ENCODE measurements at regions not wholly inside any gene's neighbourhood (a gene's known extent, or its start where the extent isn't known, plus 50 kb on each side); places are given as distances from the start of the nearest gene placed in this dataset.
A peak's percentile ranks its signal among the peaks of the same experiment; 100 is the strongest.

DNA sequence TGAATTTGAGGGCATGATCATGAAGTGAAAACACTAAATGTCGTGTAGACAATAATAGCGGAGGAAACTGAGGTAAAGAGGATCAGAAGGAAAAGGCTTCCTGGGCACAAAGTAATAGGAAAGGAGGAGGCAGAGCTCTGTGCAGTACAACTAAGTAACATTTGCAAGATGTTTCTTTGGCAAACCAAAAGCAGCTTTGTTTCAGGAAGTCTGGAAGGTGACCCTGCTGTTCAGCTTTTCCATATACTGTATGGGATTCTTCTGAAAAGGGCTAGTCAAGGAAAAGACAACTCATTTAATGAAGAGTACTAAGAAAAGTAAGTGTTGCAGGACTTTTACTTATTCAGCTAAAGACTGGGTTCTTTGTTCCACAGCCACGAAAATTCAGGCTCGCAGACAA is 463.1 kb downstream of the PCDH7 start:
- Mint-ChIP-seq H3K4me3 (ENCODE audit: unreplicated experiment) (no peak overlapping the region), H3K9me3 (ENCODE audit: unreplicated experiment) (no peaks in the 10 kb centered on the region), H3K27me3 (ENCODE audit: unreplicated experiment) (no peaks in the 10 kb centered on the region), H3K36me3 (ENCODE audit: low read depth, unreplicated experiment) (no peaks in the 10 kb centered on the region), H3K4me1 (ENCODE audit: unreplicated experiment) (no peaks in the 10 kb centered on the region), H3K27ac (ENCODE audit: unreplicated experiment) (no peak overlapping the region)
- TF ChIP-seq, protein P1, sequence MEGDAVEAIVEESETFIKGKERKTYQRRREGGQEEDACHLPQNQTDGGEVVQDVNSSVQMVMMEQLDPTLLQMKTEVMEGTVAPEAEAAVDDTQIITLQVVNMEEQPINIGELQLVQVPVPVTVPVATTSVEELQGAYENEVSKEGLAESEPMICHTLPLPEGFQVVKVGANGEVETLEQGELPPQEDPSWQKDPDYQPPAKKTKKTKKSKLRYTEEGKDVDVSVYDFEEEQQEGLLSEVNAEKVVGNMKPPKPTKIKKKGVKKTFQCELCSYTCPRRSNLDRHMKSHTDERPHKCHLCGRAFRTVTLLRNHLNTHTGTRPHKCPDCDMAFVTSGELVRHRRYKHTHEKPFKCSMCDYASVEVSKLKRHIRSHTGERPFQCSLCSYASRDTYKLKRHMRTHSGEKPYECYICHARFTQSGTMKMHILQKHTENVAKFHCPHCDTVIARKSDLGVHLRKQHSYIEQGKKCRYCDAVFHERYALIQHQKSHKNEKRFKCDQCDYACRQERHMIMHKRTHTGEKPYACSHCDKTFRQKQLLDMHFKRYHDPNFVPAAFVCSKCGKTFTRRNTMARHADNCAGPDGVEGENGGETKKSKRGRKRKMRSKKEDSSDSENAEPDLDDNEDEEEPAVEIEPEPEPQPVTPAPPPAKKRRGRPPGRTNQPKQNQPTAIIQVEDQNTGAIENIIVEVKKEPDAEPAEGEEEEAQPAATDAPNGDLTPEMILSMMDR (IDR thresholded peaks at IDR 0.05; ENCODE audit: unreplicated experiment), result no peak
- no peak for DNase-seq (ENCODE audit: low spot score)

GRCh38 chr4:31185014-31185585 is 464.9 kb downstream of the PCDH7 start:
- no peaks in the 10 kb centered on the region for H3K36me3 Mint-ChIP-seq (ENCODE audit: low read depth, unreplicated experiment)
- no peaks in the 10 kb centered on the region for H3K9me3 Mint-ChIP-seq (ENCODE audit: unreplicated experiment)
- no peaks in the 10 kb centered on the region for H3K4me1 Mint-ChIP-seq (ENCODE audit: unreplicated experiment)
- peak overlapping the region; percentile 20 for H3K27ac Mint-ChIP-seq (ENCODE audit: unreplicated experiment)
- TF ChIP-seq, protein P1 (IDR thresholded peaks at IDR 0.05; ENCODE audit: unreplicated experiment), result no peak
- no peak overlapping the region for H3K4me3 Mint-ChIP-seq (ENCODE audit: unreplicated experiment)
- H3K27me3 Mint-ChIP-seq (ENCODE audit: unreplicated experiment), result no peaks in the 10 kb centered on the region
- no peak for DNase-seq (ENCODE audit: low spot score)

DNA sequence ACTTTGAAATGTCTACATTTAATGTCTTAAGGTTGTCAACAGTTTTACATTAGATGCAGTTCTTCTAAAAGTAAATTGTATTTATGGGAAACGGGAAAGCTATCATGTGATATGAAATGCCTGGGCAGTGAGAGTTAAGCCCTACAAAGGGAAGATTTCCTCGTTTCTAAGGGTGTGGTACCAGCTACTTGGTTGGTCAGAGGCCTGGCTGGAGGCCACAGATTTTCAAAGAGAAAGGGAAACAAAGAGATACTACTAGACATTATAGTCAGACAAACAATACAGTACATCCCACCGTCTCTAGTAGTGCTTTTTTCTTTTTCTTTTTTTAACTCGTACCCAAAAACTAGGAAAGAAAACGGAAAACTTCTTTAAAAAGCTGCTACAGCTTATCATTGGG is 467.8 kb downstream of the PCDH7 start:
- Mint-ChIP-seq H3K36me3 (ENCODE audit: low read depth, unreplicated experiment) (no peaks in the 10 kb centered on the region), H3K4me3 (ENCODE audit: unreplicated experiment) (no peak overlapping the region), H3K27me3 (ENCODE audit: unreplicated experiment) (no peaks in the 10 kb centered on the region), H3K27ac (ENCODE audit: unreplicated experiment) (no peak overlapping the region), H3K9me3 (ENCODE audit: unreplicated experiment) (no peaks in the 10 kb centered on the region), H3K4me1 (ENCODE audit: unreplicated experiment) (no peaks in the 10 kb centered on the region)
- TF ChIP-seq, protein P1 (IDR thresholded peaks at IDR 0.05; ENCODE audit: unreplicated experiment), result no peak
- no peak for DNase-seq (ENCODE audit: low spot score)

GRCh38 chr4:31189938-31190337 is 469.8 kb downstream of the PCDH7 start:
- Mint-ChIP-seq H3K27ac (ENCODE audit: unreplicated experiment) (no peak overlapping the region), H3K9me3 (ENCODE audit: unreplicated experiment) (no peaks in the 10 kb centered on the region), H3K4me1 (ENCODE audit: unreplicated experiment) (no peaks in the 10 kb centered on the region), H3K36me3 (ENCODE audit: low read depth, unreplicated experiment) (no peaks in the 10 kb centered on the region), H3K27me3 (ENCODE audit: unreplicated experiment) (no peaks in the 10 kb centered on the region), H3K4me3 (ENCODE audit: unreplicated experiment) (no peak overlapping the region)
- no peak for DNase-seq (ENCODE audit: low spot score)
- TF ChIP-seq, protein P1 (IDR thresholded peaks at IDR 0.05; ENCODE audit: unreplicated experiment), result no peak

- no peak overlapping the region for H3K4me3 Mint-ChIP-seq (ENCODE audit: unreplicated experiment)
- H3K27me3 Mint-ChIP-seq (ENCODE audit: unreplicated experiment), result no peaks in the 10 kb centered on the region
- H3K36me3 Mint-ChIP-seq (ENCODE audit: low read depth, unreplicated experiment), result no peaks in the 10 kb centered on the region
- DNase-seq (ENCODE audit: low spot score), result no peak
- no peak overlapping the region for H3K27ac Mint-ChIP-seq (ENCODE audit: unreplicated experiment)
- no peaks in the 10 kb centered on the region for H3K4me1 Mint-ChIP-seq (ENCODE audit: unreplicated experiment)
- no peaks in the 10 kb centered on the region for H3K9me3 Mint-ChIP-seq (ENCODE audit: unreplicated experiment)
- TF ChIP-seq, protein P1 (IDR thresholded peaks at IDR 0.05; ENCODE audit: unreplicated experiment), result no peak
Observed at GRCh38 chr4:31190671-31191070, 470.5 kb downstream of the PCDH7 start.

All from endothelial cell (in vitro differentiated cells).